ENCODE measurements at regions not wholly inside any gene's neighbourhood (a gene's known extent, or its start where the extent isn't known, plus 50 kb on each side); places are given as distances from the start of the nearest gene placed in this dataset.
"Not testable (repeated sequence)": the region's sequence is repeated elsewhere in the genome, so short reads cannot be mapped to it uniquely, and the experiment has no call there.

- no peak for DNase-seq
Measured at GRCh38 chr1:217135987-217136894, 413.0 kb upstream of the ESRRG start.

- no peak for DNase-seq
Measured at GRCh38 chr1:217135569-217135915, 412.3 kb upstream of the ESRRG start.

- DNase-seq: no peak
Measured at GRCh38 chr1:217134857-217135568, 411.8 kb upstream of the ESRRG start.

GRCh38 chr1:217133958-217134856 is 411.0 kb upstream of the ESRRG start:
- no peak for DNase-seq

GRCh38 chr1:217133092-217133491 is 409.9 kb upstream of the ESRRG start:
- DNase-seq: no peak

GRCh38 chr1:217123340-217123739 is 400.1 kb upstream of the ESRRG start:
- not testable (repeated sequence) for DNase-seq

- no peak for DNase-seq
Measured at GRCh38 chr1:217117973-217118465, 394.8 kb upstream of the ESRRG start.

GRCh38 chr1:217115404-217116380 is 392.5 kb upstream of the ESRRG start:
- DNase-seq: no peak

- DNase-seq: no peak
Measured at GRCh38 chr1:217109928-217110327, 386.7 kb upstream of the ESRRG start.

GRCh38 chr1:217106231-217106901 is 383.1 kb upstream of the ESRRG start:
- no peak for DNase-seq

GRCh38 chr1:217105437-217105836 is 382.2 kb upstream of the ESRRG start:
- DNase-seq: no peak

- DNase-seq: no peak
Measured at GRCh38 chr1:217097819-217098218, 374.6 kb upstream of the ESRRG start.

- no peak for DNase-seq
Measured at GRCh38 chr1:217096200-217096599, 373.0 kb upstream of the ESRRG start.

GRCh38 chr1:217095050-217095622 is 371.9 kb upstream of the ESRRG start:
- DNase-seq: no peak

- DNase-seq: no peak
Measured at GRCh38 chr1:217091561-217091960, 368.3 kb upstream of the ESRRG start.

- DNase-seq: no peak
Measured at GRCh38 chr1:217090060-217090911, 367.1 kb upstream of the ESRRG start.

- no peak for DNase-seq
Measured at GRCh38 chr1:217089361-217090014, 366.3 kb upstream of the ESRRG start.

GRCh38 chr1:217088521-217089284 is 365.5 kb upstream of the ESRRG start:
- no peak for DNase-seq
